OCI-LY3 (cell line): ENCODE measurements at regions not wholly inside any gene's neighbourhood (a gene's known extent, or its start where the extent isn't known, plus 50 kb on each side); places are given as distances from the start of the nearest gene placed in this dataset.

ENCODE experiments used
- CTCF ChIP-seq: fragments of 200-600, 300-600 bp; sonication (generic); IDR thresholded peaks from 2 replicates; pipeline ENCODE4 v1.5.1; 2014; ENCODE audit warnings: antibody characterized with exemption, low read length, low read depth
- EZH2phosphoT487 ChIP-seq: fragments of 200-600 bp; shearing (Covaris generic); IDR thresholded peaks from 2 replicates; pipeline ENCODE4 v1.6.1; 2018; ENCODE audit warnings: antibody characterized with exemption, mixed run types, low read depth

DNA sequence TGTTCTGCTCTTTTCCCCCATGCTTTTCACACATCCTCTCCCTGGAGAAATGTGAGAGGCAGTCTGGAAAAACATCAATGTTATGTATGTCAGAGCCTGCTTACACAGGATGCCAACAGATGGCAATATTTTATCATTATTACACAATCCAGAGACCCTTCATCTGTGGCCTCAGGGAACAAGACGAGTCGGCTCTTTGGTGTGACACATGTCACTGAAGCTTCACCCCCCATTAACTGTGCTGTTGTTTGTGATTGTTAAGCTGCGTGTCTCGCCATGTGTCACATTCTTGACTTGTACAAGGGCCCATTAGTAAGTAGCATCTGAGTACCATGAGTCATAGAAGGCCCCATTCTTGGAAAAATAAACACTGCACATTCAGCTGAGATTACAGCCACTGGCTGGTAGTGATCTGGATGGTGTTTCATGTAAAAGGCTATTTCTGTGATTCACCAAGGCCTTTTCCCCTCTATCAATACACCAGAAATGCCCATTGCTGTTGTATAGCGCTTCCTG, 682.1 kb upstream of the SOX9 start:
- TF ChIP-seq CTCF (no peak), EZH2phosphoT487 (no peak)
